AG10803 (cell line): ENCODE measurements at regions not wholly inside any gene's neighbourhood (a gene's known extent, or its start where the extent isn't known, plus 50 kb on each side); places are given as distances from the start of the nearest gene placed in this dataset.
A peak's percentile ranks its signal among the peaks of the same experiment; 100 is the strongest.

ENCODE experiments used
- DNase-seq: peaks from one replicate; pipeline ENCODE4 v3.0.0; 2010; ENCODE audit warnings: low read depth
- H3K4me3 ChIP-seq: 2 replicates; pipeline ENCODE4 v1.5.1; 2011; ENCODE audit warnings: mild to moderate bottlenecking, low read length, control low read depth
- CTCF ChIP-seq: conservative IDR thresholded peaks from 2 replicates; pipeline ENCODE4 v1.5.1; 2011; ENCODE audit warnings: mild to moderate bottlenecking, low read length, control low read depth, inconsistent platforms

- DNase-seq, result no peak
- H3K4me3 ChIP-seq, result no peak overlapping the region
- no peak for TF ChIP-seq CTCF
These were observed 147.1 kb downstream of the ERCC6L2 start for GRCh38 chr9:96022445-96023051.

- no peak for DNase-seq
- no peak for TF ChIP-seq CTCF
- peak overlapping the region; percentile 54 for H3K4me3 ChIP-seq
These were observed 146.3 kb downstream of the ERCC6L2 start for GRCh38 chr9:96021551-96022444.

GRCh38 chr9:96020792-96021550 lies 145.5 kb downstream of the ERCC6L2 start:
- peak overlapping the region; percentile 54 for H3K4me3 ChIP-seq
- no peak for TF ChIP-seq CTCF
- no peak for DNase-seq

- H3K4me3 ChIP-seq, result peak overlapping the region; percentile 54
- no peak for DNase-seq
- TF ChIP-seq CTCF, result no peak
These were observed 144.9 kb downstream of the ERCC6L2 start for GRCh38 chr9:96020300-96020791.
